ENCODE measurements at regions not wholly inside any gene's neighbourhood (a gene's known extent, or its start where the extent isn't known, plus 50 kb on each side); places are given as distances from the start of the nearest gene placed in this dataset.

DNA sequence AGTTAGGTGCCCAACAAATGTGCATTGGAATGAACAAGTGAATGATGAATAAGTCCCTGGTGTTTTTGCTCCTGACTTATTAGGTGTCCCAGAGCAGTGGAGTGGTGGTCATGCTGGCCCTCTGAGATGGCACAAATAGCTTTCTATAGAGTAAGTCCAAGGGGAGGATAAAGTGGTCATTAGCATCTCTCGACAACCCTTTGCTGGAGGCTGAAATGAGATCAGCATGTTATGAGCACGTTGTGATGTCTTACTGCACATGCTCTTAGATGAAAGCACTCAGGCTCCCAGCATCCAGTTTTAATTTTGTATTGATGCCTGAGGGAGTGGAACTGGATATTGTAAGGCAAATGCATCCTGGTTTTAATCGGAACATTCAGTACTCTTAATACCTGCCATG, 326.2 kb downstream of the RFC3 start:
- H3K4me2 ChIP-seq (ENCODE audit: low read depth, low read length, poor library complexity, severe bottlenecking), result no peak overlapping the region
- no peak overlapping the region for H2AFZ ChIP-seq (ENCODE audit: low read length)
- no peaks in the 10 kb centered on the region for H3K79me2 ChIP-seq (ENCODE audit: insufficient read depth, low read length)
- H3K4me1 ChIP-seq (ENCODE audit: insufficient read depth, low read length, poor library complexity, severe bottlenecking), result no peaks in the 10 kb centered on the region
- H3K4me3 ChIP-seq (ENCODE audit: low read length, poor library complexity, severe bottlenecking), result no peak overlapping the region
- TF ChIP-seq CTCF (conservative IDR thresholded peaks at IDR 0.05; ENCODE audit: low read length) (no peak), EZH2phosphoT487 (IDR thresholded peaks at IDR 0.05; ENCODE audit: borderline replicate concordance) (no peak)
- no peak overlapping the region for H3K9ac ChIP-seq (ENCODE audit: low read depth, low read length, poor library complexity, severe bottlenecking)
- H4K20me1 ChIP-seq (ENCODE audit: insufficient read depth, low read length, poor library complexity, severe bottlenecking), result no peaks in the 10 kb centered on the region
- H3K9me2 ChIP-seq (replicated peaks; ENCODE audit: low read depth, low read length), result no peaks in the 10 kb centered on the region
- H3K36me3 ChIP-seq (ENCODE audit: insufficient read depth, low read length), result no peaks in the 10 kb centered on the region
- H3K27me3 ChIP-seq (ENCODE audit: insufficient read depth, low read length, poor library complexity, severe bottlenecking), result no peaks in the 10 kb centered on the region
- H3K9me3 ChIP-seq (ENCODE audit: insufficient read depth, low read depth, low read length), result no peaks in the 10 kb centered on the region; the same call in 1 of the 2 replicates
- no peaks in the 10 kb centered on the region for H3F3A ChIP-seq (ENCODE audit: low read depth)

- H3K9me2 ChIP-seq (replicated peaks; ENCODE audit: low read depth, low read length), result no peaks in the 10 kb centered on the region
- no peaks in the 10 kb centered on the region for H3K36me3 ChIP-seq (ENCODE audit: insufficient read depth, low read length)
- H2AFZ ChIP-seq (ENCODE audit: low read length), result no peak overlapping the region
- no peak overlapping the region for H3K4me2 ChIP-seq (ENCODE audit: low read depth, low read length, poor library complexity, severe bottlenecking)
- H3K4me1 ChIP-seq (ENCODE audit: insufficient read depth, low read length, poor library complexity, severe bottlenecking), result no peaks in the 10 kb centered on the region
- no peaks in the 10 kb centered on the region for H3K27me3 ChIP-seq (ENCODE audit: insufficient read depth, low read length, poor library complexity, severe bottlenecking)
- no peak overlapping the region for H3K9ac ChIP-seq (ENCODE audit: low read depth, low read length, poor library complexity, severe bottlenecking)
- no peaks in the 10 kb centered on the region for H3K79me2 ChIP-seq (ENCODE audit: insufficient read depth, low read length)
- H3F3A ChIP-seq (ENCODE audit: low read depth), result no peaks in the 10 kb centered on the region
- H3K4me3 ChIP-seq (ENCODE audit: low read length, poor library complexity, severe bottlenecking), result no peak overlapping the region
- no peak for TF ChIP-seq CTCF (conservative IDR thresholded peaks at IDR 0.05; ENCODE audit: low read length)
- no peak for TF ChIP-seq EZH2phosphoT487 (IDR thresholded peaks at IDR 0.05; ENCODE audit: borderline replicate concordance)
- H3K9me3 ChIP-seq (ENCODE audit: insufficient read depth, low read depth, low read length), result no peaks in the 10 kb centered on the region
- no peaks in the 10 kb centered on the region for H4K20me1 ChIP-seq (ENCODE audit: insufficient read depth, low read length, poor library complexity, severe bottlenecking)
These were observed 327.1 kb downstream of the RFC3 start for GRCh38 chr13:34145061-34145460.

- Histone ChIP-seq H2AFZ (ENCODE audit: low read length) (no peak overlapping the region), H3K9me2 (replicated peaks; ENCODE audit: low read depth, low read length) (no peaks in the 10 kb centered on the region)
- TF ChIP-seq EZH2phosphoT487 (IDR thresholded peaks at IDR 0.05; ENCODE audit: borderline replicate concordance) (no peak), CTCF (conservative IDR thresholded peaks at IDR 0.05; ENCODE audit: low read length) (no peak)
These were observed 330.4 kb downstream of the RFC3 start for GRCh38 chr13:34148359-34148758.

More at GRCh38 chr13:34148359-34148758, 330.4 kb downstream of the RFC3 start:
- Histone ChIP-seq H3K4me1 (ENCODE audit: insufficient read depth, low read length, poor library complexity, severe bottlenecking) (no peaks in the 10 kb centered on the region), H3K9ac (ENCODE audit: low read depth, low read length, poor library complexity, severe bottlenecking) (no peak overlapping the region), H4K20me1 (ENCODE audit: insufficient read depth, low read length, poor library complexity, severe bottlenecking) (no peaks in the 10 kb centered on the region), H3K4me2 (ENCODE audit: low read depth, low read length, poor library complexity, severe bottlenecking) (no peak overlapping the region), H3F3A (ENCODE audit: low read depth) (no peaks in the 10 kb centered on the region), H3K9me3 (ENCODE audit: insufficient read depth, low read depth, low read length) (no peaks in the 10 kb centered on the region), H3K4me3 (ENCODE audit: low read length, poor library complexity, severe bottlenecking) (no peak overlapping the region), H3K27me3 (ENCODE audit: insufficient read depth, low read length, poor library complexity, severe bottlenecking) (no peaks in the 10 kb centered on the region), H3K79me2 (ENCODE audit: insufficient read depth, low read length) (no peaks in the 10 kb centered on the region), H3K36me3 (ENCODE audit: insufficient read depth, low read length) (no peaks in the 10 kb centered on the region)
